Stimulated activated memory B cell treated with anti-CD40 and anti-IgM and Interleukin-4, amounts not matched to agents 10 μg/mL and 1 μg/mL and 100 μg/mL, for 72 hours (primary cell): ENCODE measurements at regions not wholly inside any gene's neighbourhood (a gene's known extent, or its start where the extent isn't known, plus 50 kb on each side); places are given as distances from the start of the nearest gene placed in this dataset.

Source experiments
- ATAC-seq: fragments of 150-1000 bp; cut with Tn5 transposase; 2 replicates; pipeline ENCODE4 v1.10.0; 2021
- H3K27ac Mint-ChIP-seq: one replicate; pipeline ENCODE4 v1.8.0; 2022; ENCODE audit warnings: mild to moderate bottlenecking, mixed read lengths
- H3K27me3 Mint-ChIP-seq: one replicate; pipeline ENCODE4 v1.8.0; 2022; ENCODE audit warnings: mixed read lengths
- H3K36me3 Mint-ChIP-seq: one replicate; pipeline ENCODE4 v1.8.0; 2022; ENCODE audit warnings: mixed read lengths
- H3K4me1 Mint-ChIP-seq: one replicate; pipeline ENCODE4 v1.8.0; 2022; ENCODE audit warnings: mixed read lengths
- H3K4me3 Mint-ChIP-seq: one replicate; pipeline ENCODE4 v1.8.0; 2022; ENCODE audit warnings: mild to moderate bottlenecking, moderate library complexity, mixed read lengths
- H3K9me3 Mint-ChIP-seq: one replicate; pipeline ENCODE4 v1.8.0; 2022; ENCODE audit warnings: mixed read lengths

- peaks cover 5% of the 10 kb centered on the region for H3K4me1 Mint-ChIP-seq
- ATAC-seq: no peak
- no peak overlapping the region for H3K27ac Mint-ChIP-seq
- H3K9me3 Mint-ChIP-seq: no peaks in the 10 kb centered on the region
- H3K27me3 Mint-ChIP-seq: peaks cover 19% of the 10 kb centered on the region
- no peak overlapping the region for H3K4me3 Mint-ChIP-seq
- no peaks in the 10 kb centered on the region for H3K36me3 Mint-ChIP-seq
Observed at GRCh38 chr2:60678551-60678950, 77.5 kb upstream of the PAPOLG start.

GRCh38 chr2:60679036-60679780 lies 76.9 kb upstream of the PAPOLG start:
- H3K36me3 Mint-ChIP-seq: no peaks in the 10 kb centered on the region
- H3K9me3 Mint-ChIP-seq: no peaks in the 10 kb centered on the region
- peaks cover 5% of the 10 kb centered on the region for H3K4me1 Mint-ChIP-seq
- no peak for ATAC-seq
- peaks cover 19% of the 10 kb centered on the region for H3K27me3 Mint-ChIP-seq
- H3K4me3 Mint-ChIP-seq: no peak overlapping the region
- no peak overlapping the region for H3K27ac Mint-ChIP-seq

GRCh38 chr2:60693551-60693950 lies 62.5 kb upstream of the PAPOLG start:
- no peak overlapping the region for H3K27ac Mint-ChIP-seq
- no peak overlapping the region for H3K4me3 Mint-ChIP-seq
- peaks cover 34% of the 10 kb centered on the region for H3K27me3 Mint-ChIP-seq
- no peaks in the 10 kb centered on the region for H3K36me3 Mint-ChIP-seq
- H3K9me3 Mint-ChIP-seq: no peaks in the 10 kb centered on the region
- ATAC-seq: no peak
- H3K4me1 Mint-ChIP-seq: no peaks in the 10 kb centered on the region

GRCh38 chr2:60695793-60696192 lies 60.3 kb upstream of the PAPOLG start:
- Mint-ChIP-seq H3K4me1 (no peaks in the 10 kb centered on the region), H3K27me3 (peaks cover 14% of the 10 kb centered on the region), H3K36me3 (no peaks in the 10 kb centered on the region), H3K9me3 (no peaks in the 10 kb centered on the region), H3K4me3 (no peak overlapping the region), H3K27ac (no peak overlapping the region)
- ATAC-seq: no peak

- no peak overlapping the region for H3K27ac Mint-ChIP-seq
- H3K4me1 Mint-ChIP-seq: no peaks in the 10 kb centered on the region
- no peaks in the 10 kb centered on the region for H3K36me3 Mint-ChIP-seq
- no peaks in the 10 kb centered on the region for H3K9me3 Mint-ChIP-seq
- no peak for ATAC-seq
- no peaks in the 10 kb centered on the region for H3K27me3 Mint-ChIP-seq
- no peak overlapping the region for H3K4me3 Mint-ChIP-seq
Observed at GRCh38 chr2:60699617-60700016, 56.5 kb upstream of the PAPOLG start.

- peaks cover 7% of the 10 kb centered on the region for H3K4me1 Mint-ChIP-seq
- H3K27me3 Mint-ChIP-seq: no peaks in the 10 kb centered on the region
- no peaks in the 10 kb centered on the region for H3K9me3 Mint-ChIP-seq
- H3K27ac Mint-ChIP-seq: no peak overlapping the region
- no peaks in the 10 kb centered on the region for H3K36me3 Mint-ChIP-seq
- H3K4me3 Mint-ChIP-seq: no peak overlapping the region
- no peak for ATAC-seq
Observed at GRCh38 chr2:60706021-60706420, 50.0 kb upstream of the PAPOLG start.
